SIG-M5 treated with dmso at 0.1 percent for 504 hours (cell line): ENCODE measurements at regions not wholly inside any gene's neighbourhood (a gene's known extent, or its start where the extent isn't known, plus 50 kb on each side); places are given as distances from the start of the nearest gene placed in this dataset.
"Not testable (repeated sequence)": the region's sequence is repeated elsewhere in the genome, so short reads cannot be mapped to it uniquely, and the experiment has no call there.

Source experiments
- DNase-seq: peaks from one replicate; lab custom pipeline; 2025; ENCODE audit not compliant: unreplicated experiment; lab: John Stamatoyannopoulos, UW

GRCh38 chr7:115297656-115298055, 375.8 kb downstream of the MDFIC start:
- DNase-seq = no peak

- no peak for DNase-seq
Measured at GRCh38 chr7:115293628-115294240, 371.8 kb downstream of the MDFIC start.

- no peak for DNase-seq
Measured at GRCh38 chr7:115292381-115292780, 370.5 kb downstream of the MDFIC start.

GRCh38 chr7:115289971-115290370, 368.1 kb downstream of the MDFIC start:
- no peak for DNase-seq

DNA sequence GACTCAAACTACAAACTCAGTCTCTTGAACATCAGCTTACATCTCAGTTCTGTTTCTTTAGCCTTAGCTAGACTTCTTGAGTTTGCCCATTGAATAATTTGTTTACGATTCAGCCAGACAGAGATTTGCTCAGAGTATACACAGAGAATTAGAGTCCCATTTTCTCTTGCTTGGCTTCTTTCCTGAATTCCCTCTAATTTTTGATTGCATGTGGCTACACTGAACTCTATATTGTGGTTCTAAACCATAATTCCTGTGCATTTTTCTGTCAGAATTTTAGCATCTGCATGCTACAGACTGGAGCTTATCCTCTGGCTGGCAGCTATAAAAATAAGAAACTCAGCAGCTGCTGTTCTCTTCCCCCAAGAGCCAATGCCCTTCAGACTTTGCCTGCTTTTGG, 354.9 kb downstream of the MDFIC start:
- no peak for DNase-seq

- DNase-seq = not testable (repeated sequence)
Measured at GRCh38 chr7:115273855-115274254, 352.0 kb downstream of the MDFIC start.

GRCh38 chr7:115273139-115273772, 351.4 kb downstream of the MDFIC start:
- no peak for DNase-seq

DNA sequence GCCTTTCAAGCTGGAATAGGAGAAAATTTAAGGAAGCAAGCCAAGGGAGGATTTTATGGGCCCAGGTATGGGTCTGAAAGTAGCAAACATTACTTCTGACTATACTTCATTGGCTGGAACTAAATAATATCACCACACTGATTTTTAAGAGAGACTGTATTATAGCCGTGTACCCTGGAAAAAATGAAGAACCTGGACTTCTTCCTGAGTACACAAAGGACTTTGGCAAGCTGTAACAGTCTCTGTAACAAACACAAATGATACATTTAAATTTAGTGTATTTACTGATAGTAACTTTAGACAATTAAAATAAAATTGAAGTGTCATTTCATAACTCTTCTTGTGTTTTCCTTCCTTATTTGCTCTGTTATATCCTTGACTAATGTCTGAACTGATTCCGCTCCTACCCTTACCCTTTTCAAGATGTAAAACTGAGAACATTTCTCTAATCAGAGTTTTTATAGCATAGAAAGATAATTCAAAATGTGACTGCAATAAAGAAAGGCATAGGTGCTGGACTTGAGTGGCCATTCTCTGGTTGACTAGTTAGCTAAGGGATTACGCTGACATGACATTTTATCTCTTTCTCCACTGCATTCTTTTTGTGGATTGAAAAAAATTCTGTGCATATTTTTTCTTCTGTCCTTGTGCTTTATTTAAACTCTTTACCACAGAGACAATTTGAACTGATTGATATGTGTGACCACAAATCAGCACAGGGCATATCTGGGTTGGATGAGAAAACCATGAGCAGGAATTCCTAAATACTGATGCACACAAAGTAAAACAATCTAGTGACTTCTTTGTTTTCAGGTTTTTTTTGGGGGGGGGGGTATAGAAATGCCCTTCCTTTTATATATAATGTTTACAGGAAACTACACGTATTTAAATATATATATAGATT, 349.7 kb downstream of the MDFIC start:
- no peak for DNase-seq

GRCh38 chr7:115269486-115269885, 347.6 kb downstream of the MDFIC start:
- DNase-seq = no peak

- DNase-seq = no peak
Measured at GRCh38 chr7:115267503-115267902, 345.6 kb downstream of the MDFIC start.

DNA sequence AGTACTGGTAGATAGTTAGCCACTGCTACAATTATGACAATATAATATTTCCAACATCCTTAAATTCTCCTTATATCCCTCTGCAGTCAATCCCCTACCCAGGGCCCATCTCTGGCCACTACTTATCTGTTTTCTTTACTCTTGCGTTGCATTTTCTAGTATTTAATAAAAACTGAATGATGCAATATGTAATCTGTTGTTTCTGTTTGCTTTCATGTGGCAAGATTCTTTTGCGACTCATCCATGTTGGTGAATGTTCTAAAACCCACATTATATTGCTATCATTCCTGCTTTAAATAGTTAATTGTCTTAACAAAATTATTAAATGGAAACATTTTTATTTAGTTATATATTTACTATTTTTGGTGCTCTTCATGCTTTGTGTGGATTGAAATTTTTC, 338.5 kb downstream of the MDFIC start:
- no peak for DNase-seq

GRCh38 chr7:115252461-115252860, 330.6 kb downstream of the MDFIC start:
- no peak for DNase-seq

- DNase-seq = no peak
Measured at GRCh38 chr7:115249080-115249479, 327.2 kb downstream of the MDFIC start.

GRCh38 chr7:115241151-115241550, 319.3 kb downstream of the MDFIC start:
- DNase-seq = no peak

DNA sequence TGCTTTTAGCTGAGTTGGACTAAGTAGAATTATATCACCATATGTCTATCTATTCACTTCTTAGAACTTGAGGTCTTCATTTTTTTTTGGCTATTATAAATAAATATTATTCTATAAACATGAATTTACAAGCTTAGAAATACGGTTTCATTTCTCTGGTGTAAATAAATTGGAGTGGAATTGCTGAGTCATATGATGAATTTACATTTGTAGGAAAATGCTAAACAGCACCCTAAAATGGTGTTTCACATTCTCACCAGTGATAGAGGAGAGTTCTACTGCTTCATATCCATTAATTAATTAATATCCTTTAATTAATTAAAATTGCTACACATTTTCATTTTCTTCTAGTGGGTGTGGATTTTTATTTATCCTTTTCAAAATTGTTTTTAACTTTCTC, 318.3 kb downstream of the MDFIC start:
- DNase-seq = no peak

DNA sequence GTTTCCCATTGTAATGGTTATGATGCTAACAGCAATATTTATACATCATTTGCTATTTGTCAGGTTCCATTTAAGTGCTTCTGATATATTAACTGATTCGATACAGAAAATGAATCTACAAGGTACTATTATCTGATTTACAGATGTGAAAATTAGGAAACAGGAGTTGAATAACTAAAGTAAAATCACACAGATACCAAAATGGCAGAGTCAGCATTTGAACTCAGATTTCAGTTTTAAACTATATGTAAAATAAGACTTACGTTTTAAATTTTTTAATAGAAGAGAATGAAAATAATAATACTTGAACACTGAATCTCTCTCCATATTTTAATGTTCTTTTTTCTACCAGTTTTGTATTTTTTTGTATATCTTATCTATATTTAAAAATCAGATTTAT, 313.2 kb downstream of the MDFIC start:
- no peak for DNase-seq

GRCh38 chr7:115233809-115234208, 311.9 kb downstream of the MDFIC start:
- no peak for DNase-seq

DNA sequence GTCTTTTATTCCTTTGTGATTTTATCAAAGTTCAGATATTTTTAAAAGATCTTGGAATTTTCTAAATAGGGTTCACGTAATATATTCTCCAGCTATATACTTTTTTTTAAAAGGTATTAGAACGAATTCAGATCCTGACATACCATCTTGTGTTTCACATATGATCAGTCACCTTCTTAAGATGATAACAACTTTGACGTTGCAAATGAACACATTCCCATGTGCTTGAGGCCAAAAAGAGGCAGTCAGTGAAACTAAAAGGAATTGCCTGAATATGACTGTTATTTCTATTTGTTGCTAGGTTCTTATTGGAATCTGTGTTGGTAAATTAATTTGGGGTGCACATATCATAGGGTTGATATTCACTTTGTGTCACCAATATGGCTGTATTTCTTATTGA, 310.1 kb downstream of the MDFIC start:
- DNase-seq = no peak

DNA sequence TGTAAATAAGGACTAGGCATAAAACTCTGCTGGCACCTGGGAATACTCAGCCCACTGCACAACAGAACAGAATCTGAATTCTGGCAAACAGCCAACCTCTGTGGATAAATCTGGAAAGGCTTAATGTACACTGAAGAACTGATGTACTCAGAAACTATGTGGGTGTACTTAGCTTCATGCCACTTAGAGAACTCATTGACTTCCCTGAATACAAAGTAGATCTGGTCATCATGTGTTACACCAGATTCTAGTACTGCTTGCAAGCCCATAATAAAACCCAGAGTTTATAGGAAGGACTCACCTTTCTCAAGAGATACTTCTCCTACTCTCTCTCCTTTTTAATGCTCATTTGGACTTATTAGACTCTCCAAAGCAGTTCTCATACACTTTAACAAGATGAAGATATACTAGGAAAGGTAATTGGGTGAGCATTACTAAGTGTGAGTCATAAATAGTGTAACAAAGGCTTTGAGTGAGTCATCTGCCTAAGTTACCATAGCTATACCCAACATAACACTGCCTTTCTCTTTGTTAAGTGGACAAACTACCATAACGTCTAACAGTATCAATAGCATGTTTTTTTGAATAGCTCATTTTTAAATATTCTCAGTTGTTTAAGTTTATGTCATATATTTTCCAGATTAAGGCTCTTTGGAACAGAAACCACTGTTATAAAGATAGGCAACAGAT, 309.1 kb downstream of the MDFIC start:
- peak; percentile 38 for DNase-seq

DNA sequence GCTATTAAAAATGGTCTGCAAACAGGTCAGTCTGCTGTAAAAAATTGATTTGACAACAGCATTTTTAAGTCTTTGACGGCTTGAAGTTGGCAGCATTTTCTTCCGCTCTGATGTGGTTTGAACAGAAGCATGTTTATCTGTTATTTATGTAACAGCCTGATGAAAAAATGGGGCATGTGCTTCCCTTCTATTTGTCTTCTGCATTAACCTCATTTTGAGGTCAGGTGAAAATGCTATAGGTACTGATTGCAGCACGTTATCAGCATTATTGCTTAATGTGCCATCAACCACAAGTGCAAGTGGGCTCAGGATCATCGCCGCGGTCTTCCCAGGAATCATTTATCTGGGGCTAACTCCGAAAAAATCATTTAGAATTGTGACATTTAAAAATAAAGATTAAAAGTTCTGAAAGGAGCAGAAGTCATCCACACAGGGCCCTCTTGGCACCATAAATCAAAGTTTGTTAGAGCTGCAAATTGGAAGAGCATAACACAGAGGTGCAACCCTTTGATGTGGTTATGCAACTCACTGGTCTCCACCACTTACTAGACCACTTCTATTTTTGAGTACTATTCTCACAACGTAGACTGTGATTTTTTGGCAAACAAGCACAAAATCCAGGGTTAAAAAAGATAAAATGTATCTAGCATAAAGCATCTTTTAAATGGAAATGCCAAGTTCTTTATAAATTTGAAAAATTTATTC, 307.7 kb downstream of the MDFIC start:
- no peak for DNase-seq
